ENCODE measurements at regions not wholly inside any gene's neighbourhood (a gene's known extent, or its start where the extent isn't known, plus 50 kb on each side); places are given as distances from the start of the nearest gene placed in this dataset.

- Mint-ChIP-seq H3K27me3 (ENCODE audit: low read depth) (no peaks in the 10 kb centered on the region), H3K36me3 (ENCODE audit: low read depth) (peaks cover 3% of the 10 kb centered on the region), H3K27ac (ENCODE audit: unreplicated experiment) (no peak overlapping the region), H3K4me1 (no peaks in the 10 kb centered on the region), H3K4me3 (no peak overlapping the region), H3K9me3 (peaks cover 6% of the 10 kb centered on the region)
- no peak for TF ChIP-seq CTCF (conservative IDR thresholded peaks at IDR 0.05)
- no peak for DNase-seq (ENCODE audit: low read depth, low spot score)
These were observed 448.7 kb downstream of the LTN1 start for GRCh38 chr21:28543975-28544374.

GRCh38 chr21:28541371-28542112 lies 451.1 kb downstream of the LTN1 start:
- no peak overlapping the region for H3K27ac Mint-ChIP-seq (ENCODE audit: unreplicated experiment)
- no peaks in the 10 kb centered on the region for H3K27me3 Mint-ChIP-seq (ENCODE audit: low read depth)
- no peak for TF ChIP-seq CTCF (conservative IDR thresholded peaks at IDR 0.05)
- H3K4me3 Mint-ChIP-seq: no peak overlapping the region
- H3K4me1 Mint-ChIP-seq: no peaks in the 10 kb centered on the region
- H3K36me3 Mint-ChIP-seq (ENCODE audit: low read depth): peaks cover 3% of the 10 kb centered on the region
- peaks cover 6% of the 10 kb centered on the region for H3K9me3 Mint-ChIP-seq
- DNase-seq (ENCODE audit: low read depth, low spot score): no peak

GRCh38 chr21:28540514-28540913 lies 452.2 kb downstream of the LTN1 start:
- Mint-ChIP-seq H3K4me3 (no peak overlapping the region), H3K4me1 (no peaks in the 10 kb centered on the region), H3K9me3 (peaks cover under 1% of the 10 kb centered on the region), H3K36me3 (ENCODE audit: low read depth) (no peaks in the 10 kb centered on the region), H3K27ac (ENCODE audit: unreplicated experiment) (no peak overlapping the region), H3K27me3 (ENCODE audit: low read depth) (no peaks in the 10 kb centered on the region)
- TF ChIP-seq CTCF (conservative IDR thresholded peaks at IDR 0.05): no peak
- DNase-seq (ENCODE audit: low read depth, low spot score): no peak

GRCh38 chr21:28539623-28539988 lies 453.1 kb downstream of the LTN1 start:
- Mint-ChIP-seq H3K4me1 (no peaks in the 10 kb centered on the region), H3K27me3 (ENCODE audit: low read depth) (no peaks in the 10 kb centered on the region), H3K36me3 (ENCODE audit: low read depth) (no peaks in the 10 kb centered on the region), H3K9me3 (no peaks in the 10 kb centered on the region), H3K4me3 (no peak overlapping the region), H3K27ac (ENCODE audit: unreplicated experiment) (no peak overlapping the region)
- TF ChIP-seq CTCF (conservative IDR thresholded peaks at IDR 0.05): no peak
- DNase-seq (ENCODE audit: low read depth, low spot score): no peak

- Mint-ChIP-seq H3K9me3 (no peaks in the 10 kb centered on the region), H3K36me3 (ENCODE audit: low read depth) (no peaks in the 10 kb centered on the region), H3K27me3 (ENCODE audit: low read depth) (no peaks in the 10 kb centered on the region), H3K4me1 (no peaks in the 10 kb centered on the region), H3K27ac (ENCODE audit: unreplicated experiment) (no peak overlapping the region), H3K4me3 (no peak overlapping the region)
- DNase-seq (ENCODE audit: low read depth, low spot score): no peak
- no peak for TF ChIP-seq CTCF (conservative IDR thresholded peaks at IDR 0.05)
These were observed 453.6 kb downstream of the LTN1 start for GRCh38 chr21:28538987-28539622.

All from neural crest cell (in vitro differentiated cells).